ENCODE measurements at regions not wholly inside any gene's neighbourhood (a gene's known extent, or its start where the extent isn't known, plus 50 kb on each side); places are given as distances from the start of the nearest gene placed in this dataset.

- in situ Hi-C loops (cut with MboI): no loop called here
- intact Hi-C loops (cut with micrococcal nuclease; ENCODE audit: unreplicated experiment): no loop called here
- no peak for DNase-seq (ENCODE audit: low read depth, low spot score)
- ChIA-PET SMC1A (ENCODE audit: uncharacterized antibody, unreplicated experiment) (no interaction called here), POLR2A (no interaction called here), CTCF (no interaction called here), RAD21 (ENCODE audit: unreplicated experiment) (no interaction called here)
- Histone ChIP-seq H3K4me2 (ENCODE audit: control insufficient read depth, insufficient read depth) (no peak overlapping the region), H3K9ac (ENCODE audit: control insufficient read depth, insufficient read depth, low read length) (no peak overlapping the region), H4K20me1 (ENCODE audit: control insufficient read depth, insufficient read depth) (no peaks in the 10 kb centered on the region), H2AFZ (ENCODE audit: control insufficient read depth, low read depth, low read length) (no peak overlapping the region), H3K9me3 (replicated peaks; ENCODE audit: control insufficient read depth, insufficient read depth, low read length) (no peaks in the 10 kb centered on the region), H3K36me3 (ENCODE audit: control insufficient read depth in 2 of 2, insufficient read depth in 2 of 2, low read length in 1 of 2) (no peaks in the 10 kb centered on the region), H3K27ac (ENCODE audit: control insufficient read depth, insufficient read depth) (no peak overlapping the region), H3K79me2 (ENCODE audit: control insufficient read depth, insufficient read depth, low read length) (no peaks in the 10 kb centered on the region), H3K27me3 (replicated peaks in 1 of 2; ENCODE audit: control insufficient read depth in 2 of 2, insufficient read depth in 2 of 2, low read length in 1 of 2) (peaks cover 0 to 3% of the 10 kb centered on the region in 2 experiments), H3K4me3 (no peak overlapping the region), H3K4me1 (ENCODE audit: control insufficient read depth, insufficient read depth, low read length) (no peaks in the 10 kb centered on the region)
- no peak for TF ChIP-seq HCFC1 (IDR thresholded peaks at IDR 0.05; ENCODE audit: low read length)
- no peak for TF ChIP-seq ETV6 (conservative IDR thresholded peaks at IDR 0.05 in 1 of 2, IDR thresholded peaks at IDR 0.05 in 1 of 2; ENCODE audit: borderline replicate concordance in 1 of 2, low read depth in 1 of 2)
- no peak for TF ChIP-seq NR2F1 (conservative IDR thresholded peaks at IDR 0.05)
- no peak for FAIRE-seq
- ATAC-seq: no peak
- WGBS (ENCODE audit: insufficient coverage, insufficient replicate concordance, low lambda C conversion rate, missing lambda C conversion rate): 26% methylated on average over 12 of the region's 12 CpGs
- no TSS peak for BruUV-seq (replicated peaks)
Measured at GRCh38 chr16:86881118-86881510, 302.8 kb downstream of the FOXL1 start.

DNA sequence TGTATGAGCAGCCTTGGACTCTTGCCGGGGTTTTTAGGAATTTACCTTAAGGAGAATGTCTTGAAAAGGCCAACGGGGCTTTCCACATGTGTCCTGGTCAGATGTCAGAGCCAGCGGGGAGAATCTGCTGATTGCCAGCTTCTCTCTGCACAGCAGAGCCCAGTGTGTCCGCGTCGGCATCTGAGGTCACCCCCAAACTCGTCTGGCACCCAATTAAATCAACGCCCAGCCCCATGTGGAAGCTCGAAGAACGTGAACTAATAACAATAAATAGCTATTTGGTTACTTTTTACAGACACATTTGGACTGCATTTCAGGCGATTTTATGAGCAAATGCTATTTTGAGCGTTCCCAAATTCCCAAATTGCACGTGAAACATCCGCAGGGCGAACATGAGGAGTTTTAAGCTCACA lies 303.5 kb downstream of the FOXL1 start:
- H3K36me3 ChIP-seq (ENCODE audit: control insufficient read depth in 2 of 2, insufficient read depth in 2 of 2, low read length in 1 of 2): no peaks in the 10 kb centered on the region
- H3K4me1 ChIP-seq (ENCODE audit: control insufficient read depth, insufficient read depth, low read length): no peaks in the 10 kb centered on the region
- H3K27me3 ChIP-seq (replicated peaks in 1 of 2; ENCODE audit: control insufficient read depth in 2 of 2, insufficient read depth in 2 of 2, low read length in 1 of 2): peaks cover 0 to 3% of the 10 kb centered on the region in 2 experiments
- H3K27ac ChIP-seq (ENCODE audit: control insufficient read depth, insufficient read depth): no peak overlapping the region
- TF ChIP-seq NRF1 (conservative IDR thresholded peaks at IDR 0.05; ENCODE audit: low read depth, low read length): no peak
- no peak for TF ChIP-seq RBBP5 (conservative IDR thresholded peaks at IDR 0.05)
- no peak for TF ChIP-seq BACH1 (IDR thresholded peaks at IDR 0.05; ENCODE audit: borderline replicate concordance)
- TF ChIP-seq CEBPB (IDR thresholded peaks at IDR 0.05; ENCODE audit: borderline replicate concordance in 1 of 2, low read depth in 2 of 2, low read length in 2 of 2): no peak
- TF ChIP-seq MYC (IDR thresholded peaks at IDR 0.05; ENCODE audit: insufficient read depth, insufficient read length, insufficient replicate concordance, low read length, severe bottlenecking): no peak
- no peak for TF ChIP-seq DPF2 (IDR thresholded peaks at IDR 0.05)
- no peak for TF ChIP-seq SMAD1 (IDR thresholded peaks at IDR 0.05; ENCODE audit: low read depth, partially characterized antibody)
- no peak for TF ChIP-seq RFX5 (IDR thresholded peaks at IDR 0.05; ENCODE audit: low read depth, low read length)
- no peak for TF ChIP-seq SUPT20H (IDR thresholded peaks at IDR 0.05; ENCODE audit: borderline replicate concordance, control insufficient read depth, low read depth, low read length)
- no peak for TF ChIP-seq FOXM1 (IDR thresholded peaks at IDR 0.05; ENCODE audit: low read depth, low read length)
- TF ChIP-seq, protein P1, sequence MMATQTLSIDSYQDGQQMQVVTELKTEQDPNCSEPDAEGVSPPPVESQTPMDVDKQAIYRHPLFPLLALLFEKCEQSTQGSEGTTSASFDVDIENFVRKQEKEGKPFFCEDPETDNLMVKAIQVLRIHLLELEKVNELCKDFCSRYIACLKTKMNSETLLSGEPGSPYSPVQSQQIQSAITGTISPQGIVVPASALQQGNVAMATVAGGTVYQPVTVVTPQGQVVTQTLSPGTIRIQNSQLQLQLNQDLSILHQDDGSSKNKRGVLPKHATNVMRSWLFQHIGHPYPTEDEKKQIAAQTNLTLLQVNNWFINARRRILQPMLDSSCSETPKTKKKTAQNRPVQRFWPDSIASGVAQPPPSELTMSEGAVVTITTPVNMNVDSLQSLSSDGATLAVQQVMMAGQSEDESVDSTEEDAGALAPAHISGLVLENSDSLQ (IDR thresholded peaks at IDR 0.05): no peak
- no peak for TF ChIP-seq IRF5 (IDR thresholded peaks at IDR 0.05; ENCODE audit: borderline replicate concordance)
- TF ChIP-seq PML (IDR thresholded peaks at IDR 0.05; ENCODE audit: low read length): no peak
- H3K4me3 ChIP-seq: no peak overlapping the region
- H2AFZ ChIP-seq (ENCODE audit: control insufficient read depth, low read depth, low read length): no peak overlapping the region
- DNase-seq (ENCODE audit: low read depth, low spot score): no peak
- 30% methylated on average over 15 of the region's 15 CpGs for WGBS (ENCODE audit: insufficient coverage, insufficient replicate concordance, low lambda C conversion rate, missing lambda C conversion rate)
- ATAC-seq: no peak
- no peaks in the 10 kb centered on the region for H3K79me2 ChIP-seq (ENCODE audit: control insufficient read depth, insufficient read depth, low read length)
- no peak for FAIRE-seq
- H3K9me3 ChIP-seq (replicated peaks; ENCODE audit: control insufficient read depth, insufficient read depth, low read length): no peaks in the 10 kb centered on the region
- no peak overlapping the region for H3K4me2 ChIP-seq (ENCODE audit: control insufficient read depth, insufficient read depth)
- ChIA-PET POLR2A (no interaction called here), RAD21 (ENCODE audit: unreplicated experiment) (no interaction called here), SMC1A (ENCODE audit: uncharacterized antibody, unreplicated experiment) (no interaction called here), CTCF (no interaction called here)
- no TSS peak for BruUV-seq (replicated peaks)
- no peak overlapping the region for H3K9ac ChIP-seq (ENCODE audit: control insufficient read depth, insufficient read depth, low read length)
- in situ Hi-C loops (cut with MboI): no loop called here
- H4K20me1 ChIP-seq (ENCODE audit: control insufficient read depth, insufficient read depth): no peaks in the 10 kb centered on the region
- intact Hi-C loops (cut with micrococcal nuclease; ENCODE audit: unreplicated experiment): no loop called here
